MCF 10A (cell line): ENCODE measurements at regions not wholly inside any gene's neighbourhood (a gene's known extent, or its start where the extent isn't known, plus 50 kb on each side); places are given as distances from the start of the nearest gene placed in this dataset.

ENCODE experiments used
- BruUV-seq: library from RNA; stranded (reverse); fragments of 400-500 nt; replicated peaks from 2 replicates; lab custom pipeline; 2021; lab: Mats Ljungman, UMichigan
- CTCF ChIA-PET: fragments of 300-600 bp; sonication (Branson Sonifier 250); formaldehyde crosslinking; extraction: SDS; loops from one replicate; lab custom pipeline; 2021; ENCODE audit warnings: antibody characterized with exemption, inconsistent platforms; lab: Yijun Ruan, JAX
- POLR2A ChIA-PET: fragments of 300-600, 350-650 bp; sonication (Branson Sonifier 250); formaldehyde crosslinking; extraction: SDS; loops from one replicate; lab custom pipeline; 2020; ENCODE audit warnings: antibody characterized with exemption, inconsistent platforms; lab: Yijun Ruan, JAX
- DNase-seq: peaks from one replicate; pipeline ENCODE4 v3.0.0-alpha.2; 2018; ENCODE audit not compliant: unreplicated experiment
- H3K27ac Mint-ChIP-seq: one replicate; pipeline ENCODE4 v1.8.0; 2022; ENCODE audit warnings: mild to moderate bottlenecking, low read depth, mixed read lengths; ENCODE audit not compliant: unreplicated experiment
- H3K27me3 Mint-ChIP-seq: one replicate; pipeline ENCODE4 v1.8.0; 2022; ENCODE audit warnings: mixed read lengths; ENCODE audit not compliant: insufficient read depth, unreplicated experiment
- H3K36me3 Mint-ChIP-seq: one replicate; pipeline ENCODE4 v1.8.0; 2022; ENCODE audit warnings: mild to moderate bottlenecking, moderate library complexity, mixed read lengths; ENCODE audit not compliant: insufficient read depth, unreplicated experiment
- H3K4me1 Mint-ChIP-seq: one replicate; pipeline ENCODE4 v1.8.0; 2022; ENCODE audit warnings: mixed read lengths; ENCODE audit not compliant: insufficient read depth, unreplicated experiment
- H3K4me3 Mint-ChIP-seq: one replicate; pipeline ENCODE4 v1.8.0; 2022; ENCODE audit warnings: mild to moderate bottlenecking, moderate library complexity, mixed read lengths; ENCODE audit not compliant: unreplicated experiment
- H3K9me3 Mint-ChIP-seq: one replicate; pipeline ENCODE4 v1.8.0; 2022; ENCODE audit warnings: mixed read lengths; ENCODE audit not compliant: unreplicated experiment
- CTCF ChIP-seq: fragments of 200-600 bp; IDR thresholded peaks from one replicate; pipeline ENCODE4 v1.8.0; 2022; ENCODE audit warnings: antibody characterized with exemption, mild to moderate bottlenecking; ENCODE audit not compliant: unreplicated experiment
- intact Hi-C: fragments of 100-400 bp; cut with micrococcal nuclease; formaldehyde crosslinking; loops from 2 replicates; pipeline ENCODE4 v1.14.1; 2022

GRCh38 chr4:52477191-52477780, 181.8 kb downstream of the USP46 start:
- Mint-ChIP-seq H3K36me3 (no peaks in the 10 kb centered on the region), H3K9me3 (no peaks in the 10 kb centered on the region), H3K27ac (no peak overlapping the region), H3K4me1 (no peaks in the 10 kb centered on the region), H3K4me3 (no peak overlapping the region), H3K27me3 (peaks cover 36% of the 10 kb centered on the region)
- DNase-seq = no peak
- intact Hi-C loops = no loop called here
- POLR2A ChIA-PET = no interaction called here
- BruUV-seq = no TSS peak
- CTCF ChIA-PET = interaction anchor here (0.6 to 0.7 kb wide), 2 partner anchors 100 to 375 kb away, joined by 3 read pairs; no protein-coding TSS in a partner anchor
- no peak for TF ChIP-seq CTCF

GRCh38 chr4:52483186-52483890, 175.8 kb downstream of the USP46 start:
- POLR2A ChIA-PET = no interaction called here

GRCh38 chr4:52507774-52508173, 151.3 kb downstream of the USP46 start:
- Mint-ChIP-seq H3K4me3 (no peak overlapping the region), H3K4me1 (no peaks in the 10 kb centered on the region), H3K27me3 (peaks cover 30% of the 10 kb centered on the region), H3K36me3 (no peaks in the 10 kb centered on the region), H3K27ac (no peak overlapping the region), H3K9me3 (no peaks in the 10 kb centered on the region)
- TF ChIP-seq CTCF = no peak
- intact Hi-C loops = no loop called here
- CTCF ChIA-PET = no interaction called here
- POLR2A ChIA-PET = no interaction called here
- BruUV-seq = no TSS peak
- DNase-seq = no peak

More at GRCh38 chr4:52483186-52483890, 175.8 kb downstream of the USP46 start:
- intact Hi-C loops = no loop called here
- H3K36me3 Mint-ChIP-seq = no peaks in the 10 kb centered on the region
- no peak overlapping the region for H3K27ac Mint-ChIP-seq
- CTCF ChIA-PET = interaction anchor here (0.8 to 1.1 kb wide), 2 partner anchors 11 to 563 kb away, joined by 3 read pairs; no protein-coding TSS in a partner anchor
- no peaks in the 10 kb centered on the region for H3K4me1 Mint-ChIP-seq
- no peak for TF ChIP-seq CTCF
- BruUV-seq = no TSS peak
- no peaks in the 10 kb centered on the region for H3K9me3 Mint-ChIP-seq
- peaks cover 52% of the 10 kb centered on the region for H3K27me3 Mint-ChIP-seq
- DNase-seq = no peak
- no peak overlapping the region for H3K4me3 Mint-ChIP-seq

GRCh38 chr4:52510939-52511565, 148.0 kb downstream of the USP46 start:
- H3K36me3 Mint-ChIP-seq = no peaks in the 10 kb centered on the region
- H3K9me3 Mint-ChIP-seq = no peaks in the 10 kb centered on the region
- H3K27ac Mint-ChIP-seq = no peak overlapping the region
- H3K4me1 Mint-ChIP-seq = no peaks in the 10 kb centered on the region
- intact Hi-C loops = no loop called here
- no peak for TF ChIP-seq CTCF
- ChIA-PET POLR2A (no interaction called here), CTCF (interaction anchor here (0.6 to 0.7 kb wide), 2 partner anchors 36 to 414 kb away, joined by 3 read pairs; no protein-coding TSS in a partner anchor)
- H3K27me3 Mint-ChIP-seq = peaks cover 12% of the 10 kb centered on the region
- BruUV-seq = no TSS peak
- no peak for DNase-seq
- no peak overlapping the region for H3K4me3 Mint-ChIP-seq
